ENCODE measurements at regions not wholly inside any gene's neighbourhood (a gene's known extent, or its start where the extent isn't known, plus 50 kb on each side); places are given as distances from the start of the nearest gene placed in this dataset.

DNA sequence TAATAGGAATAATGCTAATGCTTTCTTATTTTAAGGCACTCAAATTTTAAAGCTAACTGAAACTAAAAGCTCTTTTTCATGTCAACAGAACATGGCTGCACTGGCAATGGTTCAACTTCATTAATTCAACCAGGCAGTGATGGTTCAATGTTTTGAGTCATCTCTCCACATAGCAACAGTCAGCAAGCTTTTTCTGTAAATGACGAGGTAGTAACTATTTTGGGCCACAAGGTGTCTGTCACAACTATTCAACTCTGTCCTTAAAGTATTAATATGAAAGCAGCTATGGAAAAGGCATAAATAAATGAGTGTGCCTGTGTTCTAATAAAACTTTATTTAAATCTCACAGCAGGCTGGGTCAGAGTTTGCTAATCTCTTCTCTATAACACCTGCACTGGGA, 1425.6 kb upstream of the PIK3C3 start (continued):
- TF ChIP-seq IRF5 (IDR thresholded peaks at IDR 0.05; ENCODE audit: borderline replicate concordance): no peak
- TF ChIP-seq, protein P1, sequence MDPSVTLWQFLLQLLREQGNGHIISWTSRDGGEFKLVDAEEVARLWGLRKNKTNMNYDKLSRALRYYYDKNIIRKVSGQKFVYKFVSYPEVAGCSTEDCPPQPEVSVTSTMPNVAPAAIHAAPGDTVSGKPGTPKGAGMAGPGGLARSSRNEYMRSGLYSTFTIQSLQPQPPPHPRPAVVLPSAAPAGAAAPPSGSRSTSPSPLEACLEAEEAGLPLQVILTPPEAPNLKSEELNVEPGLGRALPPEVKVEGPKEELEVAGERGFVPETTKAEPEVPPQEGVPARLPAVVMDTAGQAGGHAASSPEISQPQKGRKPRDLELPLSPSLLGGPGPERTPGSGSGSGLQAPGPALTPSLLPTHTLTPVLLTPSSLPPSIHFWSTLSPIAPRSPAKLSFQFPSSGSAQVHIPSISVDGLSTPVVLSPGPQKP (IDR thresholded peaks at IDR 0.05; ENCODE audit: low read depth, low read length): no peak
- TF ChIP-seq IKZF1 (conservative IDR thresholded peaks at IDR 0.05): no peak
- no peak for TF ChIP-seq ZNF217 (IDR thresholded peaks at IDR 0.05)
- TF ChIP-seq, protein P2, sequence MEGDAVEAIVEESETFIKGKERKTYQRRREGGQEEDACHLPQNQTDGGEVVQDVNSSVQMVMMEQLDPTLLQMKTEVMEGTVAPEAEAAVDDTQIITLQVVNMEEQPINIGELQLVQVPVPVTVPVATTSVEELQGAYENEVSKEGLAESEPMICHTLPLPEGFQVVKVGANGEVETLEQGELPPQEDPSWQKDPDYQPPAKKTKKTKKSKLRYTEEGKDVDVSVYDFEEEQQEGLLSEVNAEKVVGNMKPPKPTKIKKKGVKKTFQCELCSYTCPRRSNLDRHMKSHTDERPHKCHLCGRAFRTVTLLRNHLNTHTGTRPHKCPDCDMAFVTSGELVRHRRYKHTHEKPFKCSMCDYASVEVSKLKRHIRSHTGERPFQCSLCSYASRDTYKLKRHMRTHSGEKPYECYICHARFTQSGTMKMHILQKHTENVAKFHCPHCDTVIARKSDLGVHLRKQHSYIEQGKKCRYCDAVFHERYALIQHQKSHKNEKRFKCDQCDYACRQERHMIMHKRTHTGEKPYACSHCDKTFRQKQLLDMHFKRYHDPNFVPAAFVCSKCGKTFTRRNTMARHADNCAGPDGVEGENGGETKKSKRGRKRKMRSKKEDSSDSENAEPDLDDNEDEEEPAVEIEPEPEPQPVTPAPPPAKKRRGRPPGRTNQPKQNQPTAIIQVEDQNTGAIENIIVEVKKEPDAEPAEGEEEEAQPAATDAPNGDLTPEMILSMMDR (IDR thresholded peaks at IDR 0.05 in 2 of 3, conservative IDR thresholded peaks at IDR 0.05 in 1 of 3; ENCODE audit: control insufficient read depth in 2 of 3, extremely low read depth in 1 of 3, insufficient read depth in 1 of 3, low read depth in 3 of 3, low read length in 3 of 3): peak in 1 of 3 experiments; percentile 2; a peak in 1 of 6 replicates
- TF ChIP-seq TCF3 (IDR thresholded peaks at IDR 0.05; ENCODE audit: borderline replicate concordance, insufficient read depth, low read depth, low read length): no peak
- no peak for TF ChIP-seq YY1 (IDR thresholded peaks at IDR 0.05; ENCODE audit: low read depth, low read length)
- TF ChIP-seq SREBF2 (IDR thresholded peaks at IDR 0.05; ENCODE audit: low read length): no peak
- no peak for TF ChIP-seq IRF4 (IDR thresholded peaks at IDR 0.05; ENCODE audit: low read depth, low read length)
- no peak for TF ChIP-seq TCF7 (IDR thresholded peaks at IDR 0.05; ENCODE audit: borderline replicate concordance)
- no peak for TF ChIP-seq PAX8 (IDR thresholded peaks at IDR 0.05)
- no peak for TF ChIP-seq FOXM1 (IDR thresholded peaks at IDR 0.05; ENCODE audit: low read depth, low read length)
- TF ChIP-seq RFX5 (IDR thresholded peaks at IDR 0.05; ENCODE audit: low read depth, low read length): no peak
- TF ChIP-seq DPF2 (IDR thresholded peaks at IDR 0.05): no peak
- TF ChIP-seq, protein P3, sequence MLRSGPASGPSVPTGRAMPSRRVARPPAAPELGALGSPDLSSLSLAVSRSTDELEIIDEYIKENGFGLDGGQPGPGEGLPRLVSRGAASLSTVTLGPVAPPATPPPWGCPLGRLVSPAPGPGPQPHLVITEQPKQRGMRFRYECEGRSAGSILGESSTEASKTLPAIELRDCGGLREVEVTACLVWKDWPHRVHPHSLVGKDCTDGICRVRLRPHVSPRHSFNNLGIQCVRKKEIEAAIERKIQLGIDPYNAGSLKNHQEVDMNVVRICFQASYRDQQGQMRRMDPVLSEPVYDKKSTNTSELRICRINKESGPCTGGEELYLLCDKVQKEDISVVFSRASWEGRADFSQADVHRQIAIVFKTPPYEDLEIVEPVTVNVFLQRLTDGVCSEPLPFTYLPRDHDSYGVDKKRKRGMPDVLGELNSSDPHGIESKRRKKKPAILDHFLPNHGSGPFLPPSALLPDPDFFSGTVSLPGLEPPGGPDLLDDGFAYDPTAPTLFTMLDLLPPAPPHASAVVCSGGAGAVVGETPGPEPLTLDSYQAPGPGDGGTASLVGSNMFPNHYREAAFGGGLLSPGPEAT (IDR thresholded peaks at IDR 0.05; ENCODE audit: low read depth): no peak
- peak; percentile 27; the same call in 1 of the 2 replicates for TF ChIP-seq SMC3 (IDR thresholded peaks at IDR 0.05; ENCODE audit: borderline replicate concordance, low read length)

Measured in GM12878 (cell line).